ENCODE measurements at regions not wholly inside any gene's neighbourhood (a gene's known extent, or its start where the extent isn't known, plus 50 kb on each side); places are given as distances from the start of the nearest gene placed in this dataset.

GRCh38 chr15:91586560-91586959 is 266.9 kb upstream of the SLCO3A1 start:
- intact Hi-C loops (cut with DNase I): no loop called here
- no peak for ATAC-seq
- no peak for DNase-seq (ENCODE audit: low spot score)

GRCh38 chr15:91589360-91589759 is 264.1 kb upstream of the SLCO3A1 start:
- intact Hi-C loops (cut with DNase I): no loop called here
- ATAC-seq (no peak), DNase-seq (ENCODE audit: low spot score) (no peak)

GRCh38 chr15:91592567-91592966 is 260.9 kb upstream of the SLCO3A1 start:
- intact Hi-C loops (cut with DNase I): no loop called here
- DNase-seq (ENCODE audit: low spot score) (no peak), ATAC-seq (no peak)

GRCh38 chr15:91593067-91593466 is 260.4 kb upstream of the SLCO3A1 start:
- no peak for ATAC-seq
- DNase-seq (ENCODE audit: low spot score): no peak
- intact Hi-C loops (cut with DNase I): no loop called here

GRCh38 chr15:91593653-91594052 is 259.9 kb upstream of the SLCO3A1 start:
- ATAC-seq: no peak
- intact Hi-C loops (cut with DNase I): no loop called here
- no peak for DNase-seq (ENCODE audit: low spot score)

GRCh38 chr15:91599261-91599660 is 254.2 kb upstream of the SLCO3A1 start:
- DNase-seq (ENCODE audit: low spot score): no peak
- intact Hi-C loops (cut with DNase I): no loop called here
- no peak for ATAC-seq

GRCh38 chr15:91603384-91604080 is 250.0 kb upstream of the SLCO3A1 start:
- ATAC-seq (no peak), DNase-seq (ENCODE audit: low spot score) (no peak)
- intact Hi-C loops (cut with DNase I): no loop called here

- intact Hi-C loops (cut with DNase I): no loop called here
These were observed 249.4 kb upstream of the SLCO3A1 start for GRCh38 chr15:91604122-91604521.

GRCh38 chr15:91605576-91605975 is 247.9 kb upstream of the SLCO3A1 start:
- no peak for DNase-seq (ENCODE audit: low spot score)
- intact Hi-C loops (cut with DNase I): no loop called here
- no peak for ATAC-seq

More at GRCh38 chr15:91604122-91604521, 249.4 kb upstream of the SLCO3A1 start:
- ATAC-seq (no peak), DNase-seq (ENCODE audit: low spot score) (no peak)

GRCh38 chr15:91609231-91609630 is 244.3 kb upstream of the SLCO3A1 start:
- intact Hi-C loops (cut with DNase I): no loop called here
- ATAC-seq: no peak

GRCh38 chr15:91609966-91610365 is 243.5 kb upstream of the SLCO3A1 start:
- DNase-seq (ENCODE audit: low spot score): no peak
- intact Hi-C loops (cut with DNase I): no loop called here
- ATAC-seq: no peak

More at GRCh38 chr15:91609231-91609630, 244.3 kb upstream of the SLCO3A1 start:
- DNase-seq (ENCODE audit: low spot score): no peak

GRCh38 chr15:91611561-91612323 is 241.8 kb upstream of the SLCO3A1 start:
- intact Hi-C loops (cut with DNase I): no loop called here
- no peak for ATAC-seq
- DNase-seq (ENCODE audit: low spot score): no peak

- intact Hi-C loops (cut with DNase I): no loop called here
- ATAC-seq: no peak
These were observed 233.3 kb upstream of the SLCO3A1 start for GRCh38 chr15:91620229-91620628.

GRCh38 chr15:91622235-91622634 is 231.3 kb upstream of the SLCO3A1 start:
- intact Hi-C loops (cut with DNase I): no loop called here

More at GRCh38 chr15:91620229-91620628, 233.3 kb upstream of the SLCO3A1 start:
- DNase-seq (ENCODE audit: low spot score): no peak

GRCh38 chr15:91622711-91623342 is 230.7 kb upstream of the SLCO3A1 start:
- intact Hi-C loops (cut with DNase I): no loop called here
- ATAC-seq: no peak

More at GRCh38 chr15:91622235-91622634, 231.3 kb upstream of the SLCO3A1 start:
- ATAC-seq (no peak), DNase-seq (ENCODE audit: low spot score) (no peak)

GRCh38 chr15:91624353-91624968 is 229.0 kb upstream of the SLCO3A1 start:
- DNase-seq (ENCODE audit: low spot score): no peak
- ATAC-seq: no peak

More at GRCh38 chr15:91622711-91623342, 230.7 kb upstream of the SLCO3A1 start:
- DNase-seq (ENCODE audit: low spot score): no peak

GRCh38 chr15:91625506-91625905 is 228.0 kb upstream of the SLCO3A1 start:
- intact Hi-C loops (cut with DNase I): no loop called here
- DNase-seq (ENCODE audit: low spot score) (no peak), ATAC-seq (no peak)

More at GRCh38 chr15:91624353-91624968, 229.0 kb upstream of the SLCO3A1 start:
- intact Hi-C loops (cut with DNase I): no loop called here

GRCh38 chr15:91627473-91628278 is 225.8 kb upstream of the SLCO3A1 start:
- intact Hi-C loops (cut with DNase I): no loop called here
- DNase-seq (ENCODE audit: low spot score) (no peak), ATAC-seq (no peak)

- no peak for DNase-seq (ENCODE audit: low spot score)
- intact Hi-C loops (cut with DNase I): no loop called here
- no peak for ATAC-seq
These were observed 223.4 kb upstream of the SLCO3A1 start for GRCh38 chr15:91630090-91630489.
